ENCODE measurements at regions not wholly inside any gene's neighbourhood (a gene's known extent, or its start where the extent isn't known, plus 50 kb on each side); places are given as distances from the start of the nearest gene placed in this dataset.

GRCh38 chr12:68509242-68509641 lies 101.5 kb upstream of the RAP1B start:
- Mint-ChIP-seq H3K9me3 (ENCODE audit: unreplicated experiment) (no peaks in the 10 kb centered on the region), H3K27ac (ENCODE audit: unreplicated experiment) (no peak overlapping the region), H3K4me3 (ENCODE audit: unreplicated experiment) (no peak overlapping the region), H3K27me3 (ENCODE audit: unreplicated experiment) (no peaks in the 10 kb centered on the region), H3K36me3 (ENCODE audit: low read depth, unreplicated experiment) (no peaks in the 10 kb centered on the region), H3K4me1 (ENCODE audit: unreplicated experiment) (no peaks in the 10 kb centered on the region)
- DNase-seq (ENCODE audit: low spot score) = no peak
- TF ChIP-seq CTCF (IDR thresholded peaks at IDR 0.05; ENCODE audit: unreplicated experiment) = no peak

- Mint-ChIP-seq H3K27ac (ENCODE audit: unreplicated experiment) (no peak overlapping the region), H3K27me3 (ENCODE audit: unreplicated experiment) (no peaks in the 10 kb centered on the region), H3K36me3 (ENCODE audit: low read depth, unreplicated experiment) (no peaks in the 10 kb centered on the region), H3K9me3 (ENCODE audit: unreplicated experiment) (no peaks in the 10 kb centered on the region), H3K4me3 (ENCODE audit: unreplicated experiment) (no peak overlapping the region), H3K4me1 (ENCODE audit: unreplicated experiment) (no peaks in the 10 kb centered on the region)
- TF ChIP-seq CTCF (IDR thresholded peaks at IDR 0.05; ENCODE audit: unreplicated experiment) = no peak
- no peak for DNase-seq (ENCODE audit: low spot score)
These were observed 100.3 kb upstream of the RAP1B start for GRCh38 chr12:68510397-68510796.

- no peak for TF ChIP-seq CTCF (IDR thresholded peaks at IDR 0.05; ENCODE audit: unreplicated experiment)
- H3K36me3 Mint-ChIP-seq (ENCODE audit: low read depth, unreplicated experiment) = no peaks in the 10 kb centered on the region
- H3K27ac Mint-ChIP-seq (ENCODE audit: unreplicated experiment) = no peak overlapping the region
- no peaks in the 10 kb centered on the region for H3K9me3 Mint-ChIP-seq (ENCODE audit: unreplicated experiment)
- no peaks in the 10 kb centered on the region for H3K4me1 Mint-ChIP-seq (ENCODE audit: unreplicated experiment)
- no peak overlapping the region for H3K4me3 Mint-ChIP-seq (ENCODE audit: unreplicated experiment)
- no peaks in the 10 kb centered on the region for H3K27me3 Mint-ChIP-seq (ENCODE audit: unreplicated experiment)
- DNase-seq (ENCODE audit: low spot score) = no peak
These were observed 95.8 kb upstream of the RAP1B start for GRCh38 chr12:68514807-68515411.

GRCh38 chr12:68515793-68516192 lies 94.9 kb upstream of the RAP1B start:
- DNase-seq (ENCODE audit: low spot score) = no peak
- H3K27ac Mint-ChIP-seq (ENCODE audit: unreplicated experiment) = no peak overlapping the region
- H3K9me3 Mint-ChIP-seq (ENCODE audit: unreplicated experiment) = no peaks in the 10 kb centered on the region
- H3K27me3 Mint-ChIP-seq (ENCODE audit: unreplicated experiment) = no peaks in the 10 kb centered on the region
- no peaks in the 10 kb centered on the region for H3K36me3 Mint-ChIP-seq (ENCODE audit: low read depth, unreplicated experiment)
- no peak for TF ChIP-seq CTCF (IDR thresholded peaks at IDR 0.05; ENCODE audit: unreplicated experiment)
- H3K4me1 Mint-ChIP-seq (ENCODE audit: unreplicated experiment) = no peaks in the 10 kb centered on the region
- no peak overlapping the region for H3K4me3 Mint-ChIP-seq (ENCODE audit: unreplicated experiment)

GRCh38 chr12:68521321-68521839 lies 89.3 kb upstream of the RAP1B start:
- no peak for DNase-seq (ENCODE audit: low spot score)
- TF ChIP-seq CTCF (IDR thresholded peaks at IDR 0.05; ENCODE audit: unreplicated experiment) = no peak
- no peak overlapping the region for H3K4me3 Mint-ChIP-seq (ENCODE audit: unreplicated experiment)
- H3K27me3 Mint-ChIP-seq (ENCODE audit: unreplicated experiment) = no peaks in the 10 kb centered on the region
- no peaks in the 10 kb centered on the region for H3K9me3 Mint-ChIP-seq (ENCODE audit: unreplicated experiment)
- no peak overlapping the region for H3K27ac Mint-ChIP-seq (ENCODE audit: unreplicated experiment)
- no peaks in the 10 kb centered on the region for H3K36me3 Mint-ChIP-seq (ENCODE audit: low read depth, unreplicated experiment)
- H3K4me1 Mint-ChIP-seq (ENCODE audit: unreplicated experiment) = no peaks in the 10 kb centered on the region

Measured in endothelial cell (in vitro differentiated cells).